ENCODE measurements at regions not wholly inside any gene's neighbourhood (a gene's known extent, or its start where the extent isn't known, plus 50 kb on each side); places are given as distances from the start of the nearest gene placed in this dataset.
"Not testable (repeated sequence)": the region's sequence is repeated elsewhere in the genome, so short reads cannot be mapped to it uniquely, and the experiment has no call there.

GRCh38 chr20:25761596-25761995, 64.9 kb upstream of the ZNF337 start:
- no peak for TF ChIP-seq POLR2A (IDR thresholded peaks at IDR 0.05)
- no peak for TF ChIP-seq CTCF (IDR thresholded peaks at IDR 0.05)
- Histone ChIP-seq H3K36me3 (no peaks in the 10 kb centered on the region), H3K27ac (no peak overlapping the region), H3K9me3 (no peaks in the 10 kb centered on the region), H3K4me3 (no peak overlapping the region), H3K4me1 (no peaks in the 10 kb centered on the region), H3K27me3 (no peaks in the 10 kb centered on the region)
- no peak for DNase-seq
- intact Hi-C loops (cut with DNase I), result no loop called here

- H3K9me3 ChIP-seq; H3K27me3 ChIP-seq; DNase-seq; H3K4me3 ChIP-seq; H3K27ac ChIP-seq; intact Hi-C loops (cut with DNase I); H3K36me3 ChIP-seq; H3K4me1 ChIP-seq: not testable (repeated sequence)
- 70 to 78% methylated on average over 2 of the region's 2 CpGs for WGBS, 2 donors
These were observed 64.4 kb upstream of the ZNF337 start for GRCh38 chr20:25761046-25761445.

GRCh38 chr20:25750765-25751696, 54.4 kb upstream of the ZNF337 start:
- Histone ChIP-seq H3K9me3 (no peaks in the 10 kb centered on the region), H3K27me3 (no peaks in the 10 kb centered on the region), H3K27ac (peak overlapping the region; percentile 32 to 65 (median 57)), H3K4me3 (peak overlapping the region; percentile 31 to 64 (median 46)), H3K4me1 (peaks cover 0 to 14% (median 0%) of the 10 kb centered on the region in 3 donors), H3K36me3 (no peaks in the 10 kb centered on the region)
- TF ChIP-seq POLR2A (IDR thresholded peaks at IDR 0.05) (no peak), CTCF (IDR thresholded peaks at IDR 0.05) (no peak)
- 15 to 38% methylated on average over 18 to 29 of the region's 36 CpGs for WGBS, 2 donors
- intact Hi-C loops (cut with DNase I), result no loop called here
- DNase-seq, result no peak

GRCh38 chr20:25750220-25750764, 53.6 kb upstream of the ZNF337 start:
- WGBS, 2 donors, result 69 to 91% methylated on average over 5 of the region's 9 CpGs

GRCh38 chr20:25749649-25750048, 53.0 kb upstream of the ZNF337 start:
- intact Hi-C loops (cut with DNase I), result no loop called here
- no peak overlapping the region for H3K4me3 ChIP-seq
- no peak for TF ChIP-seq CTCF (IDR thresholded peaks at IDR 0.05)
- TF ChIP-seq POLR2A (IDR thresholded peaks at IDR 0.05), result no peak
- no peaks in the 10 kb centered on the region for H3K9me3 ChIP-seq
- H3K4me1 ChIP-seq, result peaks cover 0 to 14% (median 0%) of the 10 kb centered on the region in 3 donors
- no peaks in the 10 kb centered on the region for H3K27me3 ChIP-seq
- H3K27ac ChIP-seq, result no peak overlapping the region
- 86 to 92% methylated on average over 2 to 4 of the region's 4 CpGs for WGBS, 2 donors
- no peak for DNase-seq
- no peaks in the 10 kb centered on the region for H3K36me3 ChIP-seq

More at GRCh38 chr20:25750220-25750764, 53.6 kb upstream of the ZNF337 start:
- intact Hi-C loops (cut with DNase I), result no loop called here
- H3K36me3 ChIP-seq, result no peaks in the 10 kb centered on the region
- no peaks in the 10 kb centered on the region for H3K9me3 ChIP-seq
- no peak for DNase-seq
- no peaks in the 10 kb centered on the region for H3K27me3 ChIP-seq
- H3K4me1 ChIP-seq, result peaks cover 0 to 14% (median 0%) of the 10 kb centered on the region in 3 donors
- peak overlapping the region; percentile 31 to 64 (median 46) for H3K4me3 ChIP-seq
- H3K27ac ChIP-seq, result peak overlapping the region in 3 of 4 donors; percentile 32 to 65 (median 59)
- TF ChIP-seq POLR2A (IDR thresholded peaks at IDR 0.05) (no peak), CTCF (IDR thresholded peaks at IDR 0.05) (no peak)

Small RNA genes lying in the stretch of these regions (small RNA-seq; reads per million reads assigned to genes)
- gene CFTRP1, result 0 reads per million in 4 donors
